GM23338 (cell line): ENCODE measurements at regions not wholly inside any gene's neighbourhood (a gene's known extent, or its start where the extent isn't known, plus 50 kb on each side); places are given as distances from the start of the nearest gene placed in this dataset.

Experiments
- ATAC-seq: fragments of 200-7000 bp; cut with Tn5 transposase; 3 replicates; pipeline ENCODE4 v1.9.1; 2020
- DNase-seq: peaks from one replicate; pipeline ENCODE4 v3.0.0-alpha.2; 2015; ENCODE audit warnings: low spot score
- H2AFZ ChIP-seq: fragments of 200-600 bp; sonication (generic); 2 replicates; pipeline ENCODE4 v1.8.0; 2016; ENCODE audit warnings: antibody characterized with exemption, mild to moderate bottlenecking, moderate library complexity
- H3F3A ChIP-seq: fragments of 200-600 bp; sonication (generic); replicated peaks from 2 replicates; pipeline ENCODE4 v1.8.0; 2017; ENCODE audit warnings: antibody characterized with exemption, mixed run types, low read depth
- H3K27ac ChIP-seq: fragments of 200-600 bp; sonication (generic); 2 replicates; pipeline ENCODE4 v1.6.1; 2016; ENCODE audit warnings: low read depth
- H3K27me3 ChIP-seq: fragments of 200-600 bp; sonication (generic); 2 replicates; pipeline ENCODE4 v1.8.0; 2016; ENCODE audit warnings: mild to moderate bottlenecking, mixed run types, moderate library complexity; ENCODE audit not compliant: insufficient read depth
- H3K36me3 ChIP-seq: fragments of 200-600 bp; sonication (generic); 2 replicates; pipeline ENCODE4 v1.8.0; 2016; ENCODE audit warnings: mild to moderate bottlenecking; ENCODE audit not compliant: insufficient read depth
- H3K4me1 ChIP-seq: fragments of 200-600 bp; sonication (generic); 2 replicates; pipeline ENCODE4 v1.8.0; 2016; ENCODE audit warnings: mild to moderate bottlenecking, moderate library complexity; ENCODE audit not compliant: insufficient read depth
- H3K4me2 ChIP-seq: fragments of 200-600 bp; sonication (generic); 2 replicates; pipeline ENCODE4 v1.7.1; 2017; ENCODE audit warnings: mixed run types
- H3K4me3 ChIP-seq: fragments of 200-600 bp; sonication (generic); 2 replicates; pipeline ENCODE4 v1.6.1; 2016; ENCODE audit warnings: mixed run types
- H3K79me2 ChIP-seq: fragments of 200-600 bp; sonication (generic); replicated peaks from 2 replicates; pipeline ENCODE4 v1.8.0; 2017; ENCODE audit warnings: mild to moderate bottlenecking; ENCODE audit not compliant: insufficient read depth
- H3K9me2 ChIP-seq: fragments of 200-600 bp; sonication (generic); 2 replicates; pipeline ENCODE4 v1.8.0; 2017; ENCODE audit not compliant: insufficient read depth
- H4K20me1 ChIP-seq: fragments of 200-600 bp; sonication (generic); replicated peaks from 2 replicates; pipeline ENCODE4 v1.8.0; 2017; ENCODE audit warnings: mild to moderate bottlenecking; ENCODE audit not compliant: insufficient read depth
- H3K27ac Mint-ChIP-seq: 2 replicates; pipeline ENCODE4 v1.8.0; 2020; ENCODE audit warnings: inconsistent platforms, mild to moderate bottlenecking, moderate library complexity, mixed read lengths
- H3K27me3 Mint-ChIP-seq: 3 replicates; pipeline ENCODE4 v1.8.0; 2022; ENCODE audit warnings: low read depth, mild to moderate bottlenecking, moderate library complexity, mixed read lengths, inconsistent platforms; ENCODE audit not compliant: insufficient read depth, poor library complexity
- H3K36me3 Mint-ChIP-seq: 3 replicates; pipeline ENCODE4 v1.8.0; 2021; ENCODE audit warnings: low read depth, mild to moderate bottlenecking, inconsistent platforms, moderate library complexity, mixed read lengths
- H3K4me1 Mint-ChIP-seq: 3 replicates; pipeline ENCODE4 v1.8.0; 2020; ENCODE audit warnings: mild to moderate bottlenecking, inconsistent platforms, mixed read lengths
- H3K4me3 Mint-ChIP-seq: 3 replicates; pipeline ENCODE4 v1.8.0; 2021; ENCODE audit warnings: moderate library complexity, mild to moderate bottlenecking, inconsistent platforms, mixed read lengths
- H3K9me3 Mint-ChIP-seq: 3 replicates; pipeline ENCODE4 v1.8.0; 2020; ENCODE audit warnings: moderate library complexity, mild to moderate bottlenecking, inconsistent platforms, mixed read lengths
- CREB1 ChIP-seq: fragments of 250-450 bp; sonication (Bioruptor Pico); IDR thresholded peaks from 2 replicates; pipeline ENCODE4 v1.5.0; 2020; ENCODE audit warnings: low read depth, mild to moderate bottlenecking, moderate library complexity
- CTCF ChIP-seq, 2 experiments: fragments of 200-600 bp in 1 of 2; sonication (generic) in 1 of 2; conservative IDR thresholded peaks; 2 replicates each; pipeline versions ENCODE4 v1.5.1 to v1.6.1; 2016 to 2017; ENCODE audit warnings: antibody characterized with exemption in 2 of 2, low read depth in 2 of 2, mild to moderate bottlenecking in 2 of 2, moderate library complexity in 1 of 2
- EZH2 ChIP-seq: fragments of 200-600 bp; sonication (generic); IDR thresholded peaks from one replicate; pipeline ENCODE4 v1.8.0; 2017; ENCODE audit warnings: antibody characterized with exemption, mild to moderate bottlenecking, low read depth; ENCODE audit not compliant: unreplicated experiment
- EZH2phosphoT487 ChIP-seq: fragments of 200-600 bp; sonication (generic); IDR thresholded peaks from one replicate; pipeline ENCODE4 v1.8.1; 2018; ENCODE audit warnings: antibody characterized with exemption; ENCODE audit not compliant: unreplicated experiment
- JUNB ChIP-seq: IDR thresholded peaks from one replicate; pipeline ENCODE4 v1.6.1; 2016; ENCODE audit warnings: antibody characterized with exemption; ENCODE audit not compliant: unreplicated experiment
- POLR2AphosphoS5 ChIP-seq: IDR thresholded peaks from 2 replicates; pipeline ENCODE4 v1.6.1; 2016; ENCODE audit warnings: antibody characterized with exemption, low read depth
- STAT1 ChIP-seq: IDR thresholded peaks from one replicate; pipeline ENCODE4 v1.6.1; 2016; ENCODE audit warnings: antibody characterized with exemption; ENCODE audit not compliant: unreplicated experiment
- ZNF114 ChIP-seq: fragments of 250-450 bp; sonication (Bioruptor Pico); IDR thresholded peaks from 2 replicates; pipeline ENCODE4 v1.5.0; 2020; ENCODE audit warnings: mild to moderate bottlenecking, moderate library complexity
- ZNF331 ChIP-seq: fragments of 250-450 bp; sonication (Bioruptor Pico); IDR thresholded peaks from 2 replicates; pipeline ENCODE4 v1.5.0; 2020; ENCODE audit warnings: low read depth, mild to moderate bottlenecking, moderate library complexity
- TF ChIP-seq, protein P1 (sequence below): IDR thresholded peaks from one replicate; pipeline ENCODE4 v1.6.1; 2018; ENCODE audit warnings: antibody characterized with exemption; ENCODE audit not compliant: unreplicated experiment
- TF ChIP-seq, protein P2 (sequence below): IDR thresholded peaks from 2 replicates; pipeline ENCODE4 v1.6.1; 2016; ENCODE audit warnings: antibody characterized with exemption

DNA sequence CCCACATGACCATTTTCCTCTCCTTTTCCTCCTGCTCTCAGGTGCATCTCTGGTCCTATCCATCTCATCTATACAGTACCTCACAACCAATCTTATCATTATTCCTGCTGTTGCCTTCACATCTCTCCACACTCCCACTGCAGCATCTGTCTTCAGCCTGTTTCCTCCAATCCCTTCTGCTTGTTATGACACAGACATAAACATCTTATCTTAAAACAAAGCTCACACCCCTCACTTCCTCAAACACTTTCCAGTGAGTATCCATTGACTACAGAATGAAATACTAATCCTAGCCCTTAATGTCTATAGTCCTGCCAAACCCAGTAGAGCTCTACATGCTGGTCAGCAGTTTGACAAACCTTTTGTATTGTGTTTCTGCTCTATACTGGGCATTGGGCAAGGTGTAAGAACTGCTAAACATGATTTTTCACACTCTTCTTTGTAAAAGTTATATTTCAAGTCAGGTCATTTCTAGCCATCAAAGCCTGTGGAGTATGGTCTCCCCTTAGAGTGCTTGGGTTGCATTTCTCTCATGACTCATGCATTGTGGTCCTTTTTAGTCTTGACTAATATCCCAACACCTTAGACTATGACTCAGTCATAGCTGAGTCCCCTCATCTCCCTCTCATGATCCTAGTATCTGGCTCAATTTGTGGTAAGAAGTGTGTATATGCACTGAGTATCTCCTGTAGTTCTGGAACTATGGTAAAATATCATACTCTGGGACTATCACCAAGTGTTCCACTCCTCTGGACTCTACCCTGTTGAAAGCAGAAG lies 187.0 kb downstream of the CYRIA start:
- H3K9me3 Mint-ChIP-seq = no peaks in the 10 kb centered on the region; the same call in 2 of the 3 replicates
- Histone ChIP-seq H2AFZ (no peak overlapping the region), H3K27me3 (no peaks in the 10 kb centered on the region), H3F3A (no peaks in the 10 kb centered on the region), H3K4me1 (no peaks in the 10 kb centered on the region), H3K79me2 (no peaks in the 10 kb centered on the region), H3K27ac (no peak overlapping the region), H3K36me3 (no peaks in the 10 kb centered on the region), H4K20me1 (no peaks in the 10 kb centered on the region), H3K4me3 (no peak overlapping the region), H3K9me2 (peaks cover 8% of the 10 kb centered on the region), H3K4me2 (no peak overlapping the region)
- H3K4me3 Mint-ChIP-seq = no peak overlapping the region
- H3K4me1 Mint-ChIP-seq = no peaks in the 10 kb centered on the region
- no peaks in the 10 kb centered on the region for H3K36me3 Mint-ChIP-seq
- H3K27ac Mint-ChIP-seq = no peak overlapping the region
- ATAC-seq (no peak), DNase-seq (no peak)
- H3K27me3 Mint-ChIP-seq = no peaks in the 10 kb centered on the region
- TF ChIP-seq STAT1 (no peak), EZH2phosphoT487 (no peak), JUNB (no peak)
- TF ChIP-seq, protein P1, sequence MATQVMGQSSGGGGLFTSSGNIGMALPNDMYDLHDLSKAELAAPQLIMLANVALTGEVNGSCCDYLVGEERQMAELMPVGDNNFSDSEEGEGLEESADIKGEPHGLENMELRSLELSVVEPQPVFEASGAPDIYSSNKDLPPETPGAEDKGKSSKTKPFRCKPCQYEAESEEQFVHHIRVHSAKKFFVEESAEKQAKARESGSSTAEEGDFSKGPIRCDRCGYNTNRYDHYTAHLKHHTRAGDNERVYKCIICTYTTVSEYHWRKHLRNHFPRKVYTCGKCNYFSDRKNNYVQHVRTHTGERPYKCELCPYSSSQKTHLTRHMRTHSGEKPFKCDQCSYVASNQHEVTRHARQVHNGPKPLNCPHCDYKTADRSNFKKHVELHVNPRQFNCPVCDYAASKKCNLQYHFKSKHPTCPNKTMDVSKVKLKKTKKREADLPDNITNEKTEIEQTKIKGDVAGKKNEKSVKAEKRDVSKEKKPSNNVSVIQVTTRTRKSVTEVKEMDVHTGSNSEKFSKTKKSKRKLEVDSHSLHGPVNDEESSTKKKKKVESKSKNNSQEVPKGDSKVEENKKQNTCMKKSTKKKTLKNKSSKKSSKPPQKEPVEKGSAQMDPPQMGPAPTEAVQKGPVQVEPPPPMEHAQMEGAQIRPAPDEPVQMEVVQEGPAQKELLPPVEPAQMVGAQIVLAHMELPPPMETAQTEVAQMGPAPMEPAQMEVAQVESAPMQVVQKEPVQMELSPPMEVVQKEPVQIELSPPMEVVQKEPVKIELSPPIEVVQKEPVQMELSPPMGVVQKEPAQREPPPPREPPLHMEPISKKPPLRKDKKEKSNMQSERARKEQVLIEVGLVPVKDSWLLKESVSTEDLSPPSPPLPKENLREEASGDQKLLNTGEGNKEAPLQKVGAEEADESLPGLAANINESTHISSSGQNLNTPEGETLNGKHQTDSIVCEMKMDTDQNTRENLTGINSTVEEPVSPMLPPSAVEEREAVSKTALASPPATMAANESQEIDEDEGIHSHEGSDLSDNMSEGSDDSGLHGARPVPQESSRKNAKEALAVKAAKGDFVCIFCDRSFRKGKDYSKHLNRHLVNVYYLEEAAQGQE = no peak
- TF ChIP-seq, protein P2, sequence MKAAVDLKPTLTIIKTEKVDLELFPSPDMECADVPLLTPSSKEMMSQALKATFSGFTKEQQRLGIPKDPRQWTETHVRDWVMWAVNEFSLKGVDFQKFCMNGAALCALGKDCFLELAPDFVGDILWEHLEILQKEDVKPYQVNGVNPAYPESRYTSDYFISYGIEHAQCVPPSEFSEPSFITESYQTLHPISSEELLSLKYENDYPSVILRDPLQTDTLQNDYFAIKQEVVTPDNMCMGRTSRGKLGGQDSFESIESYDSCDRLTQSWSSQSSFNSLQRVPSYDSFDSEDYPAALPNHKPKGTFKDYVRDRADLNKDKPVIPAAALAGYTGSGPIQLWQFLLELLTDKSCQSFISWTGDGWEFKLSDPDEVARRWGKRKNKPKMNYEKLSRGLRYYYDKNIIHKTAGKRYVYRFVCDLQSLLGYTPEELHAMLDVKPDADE = no peak

- no peaks in the 10 kb centered on the region for H3K4me1 Mint-ChIP-seq
- no peak for ATAC-seq
- TF ChIP-seq EZH2 = no peak
- no peak for TF ChIP-seq POLR2AphosphoS5
- TF ChIP-seq CTCF (conservative IDR thresholded peaks at IDR 0.05; ENCODE audit: low read depth in 2 of 2) = no peak
- TF ChIP-seq ZNF331 = no peak
- TF ChIP-seq STAT1 = no peak
- TF ChIP-seq, protein P1 = no peak
- no peak for TF ChIP-seq ZNF114 (CRISPR knock-in tag)
- no peak for TF ChIP-seq CREB1 (CRISPR knock-in tag)
- TF ChIP-seq, protein P2 = no peak
- TF ChIP-seq JUNB = no peak
- TF ChIP-seq EZH2phosphoT487 = no peak
These were observed 188.0 kb downstream of the CYRIA start for GRCh38 chr2:16477648-16478047.

More at GRCh38 chr2:16477648-16478047, 188.0 kb downstream of the CYRIA start:
- Mint-ChIP-seq H3K27ac (no peak overlapping the region), H3K27me3 (no peaks in the 10 kb centered on the region), H3K4me3 (no peak overlapping the region), H3K9me3 (no peaks in the 10 kb centered on the region), H3K36me3 (no peaks in the 10 kb centered on the region)
- Histone ChIP-seq H3F3A (no peaks in the 10 kb centered on the region), H3K4me1 (no peaks in the 10 kb centered on the region), H3K9me2 (peaks cover 8% of the 10 kb centered on the region), H3K36me3 (no peaks in the 10 kb centered on the region), H3K27me3 (no peaks in the 10 kb centered on the region), H3K4me2 (no peak overlapping the region), H4K20me1 (no peaks in the 10 kb centered on the region), H3K4me3 (no peak overlapping the region), H3K27ac (no peak overlapping the region), H3K79me2 (no peaks in the 10 kb centered on the region), H2AFZ (peak overlapping the region; percentile 33; the same call in 1 of the 2 replicates)
- no peak for DNase-seq
